Retinal pigment epithelial cell (primary cell): ENCODE measurements at regions not wholly inside any gene's neighbourhood (a gene's known extent, or its start where the extent isn't known, plus 50 kb on each side); places are given as distances from the start of the nearest gene placed in this dataset.
"Not testable (repeated sequence)": the region's sequence is repeated elsewhere in the genome, so short reads cannot be mapped to it uniquely, and the experiment has no call there.

Experiments
- DNase-seq: peaks from one replicate; pipeline ENCODE4 v3.0.0-alpha.2; 2010; ENCODE audit warnings: low read depth
- H3K4me3 ChIP-seq: 2 replicates; pipeline ENCODE4 v1.5.1; 2011; ENCODE audit warnings: mild to moderate bottlenecking, low read length, control low read depth, moderate library complexity
- CTCF ChIP-seq: conservative IDR thresholded peaks from 2 replicates; pipeline ENCODE4 v1.5.1; 2011; ENCODE audit warnings: low read depth, low read length, control low read depth, inconsistent platforms

GRCh38 chr1:89436856-89437255 lies 73.0 kb downstream of the GBP6 start:
- H3K4me3 ChIP-seq, result no peak overlapping the region
- DNase-seq, result no peak
- no peak for TF ChIP-seq CTCF

GRCh38 chr1:89438301-89438700 lies 74.4 kb downstream of the GBP6 start:
- DNase-seq, H3K4me3 ChIP-seq: not testable (repeated sequence)

GRCh38 chr1:89440911-89441310 lies 77.1 kb downstream of the GBP6 start:
- no peak for TF ChIP-seq CTCF
- no peak overlapping the region for H3K4me3 ChIP-seq
- no peak for DNase-seq

- DNase-seq, result no peak
- H3K4me3 ChIP-seq, result no peak overlapping the region
- no peak for TF ChIP-seq CTCF
Measured at GRCh38 chr1:89444791-89445190, 79.8 kb upstream of the LRRC8B start.

- DNase-seq, result no peak
- TF ChIP-seq CTCF, result no peak
- no peak overlapping the region for H3K4me3 ChIP-seq
Measured at GRCh38 chr1:89451011-89451410, 73.6 kb upstream of the LRRC8B start.

- H3K4me3 ChIP-seq, result no peak overlapping the region
- DNase-seq, result no peak
- TF ChIP-seq CTCF, result no peak
Measured at GRCh38 chr1:89453123-89453972, 71.3 kb upstream of the LRRC8B start.

- DNase-seq, result no peak
- H3K4me3 ChIP-seq, result no peak overlapping the region
- peak; percentile 68 for TF ChIP-seq CTCF
Measured at GRCh38 chr1:89454845-89455521, 69.6 kb upstream of the LRRC8B start.
